ENCODE measurements at regions not wholly inside any gene's neighbourhood (a gene's known extent, or its start where the extent isn't known, plus 50 kb on each side); places are given as distances from the start of the nearest gene placed in this dataset.
A peak's percentile ranks its signal among the peaks of the same experiment; 100 is the strongest.

GRCh38 chr21:15441992-15442391, 287.8 kb upstream of the USP25 start:
- H4K5ac ChIP-seq (ENCODE audit: insufficient read length, low read depth, low read length) = no peak overlapping the region
- peaks cover 11% of the 10 kb centered on the region; the same call in 1 of the 2 replicates for H3K4me1 ChIP-seq (ENCODE audit: insufficient read depth, low read length)
- Mint-ChIP-seq H3K4me1 (peaks cover 60 to 65% of the 10 kb centered on the region in 2 experiments), H3K27ac (peak overlapping the region in 1 of 3 experiments; percentile 40; a peak in 2 of 7 replicates), H3K36me3 (ENCODE audit: insufficient read depth in 1 of 3, low read depth in 3 of 3) (peaks cover 3 to 4% (median 3%) of the 10 kb centered on the region in 3 experiments), H3K4me3 (no peak overlapping the region), H3K9me3 (peaks cover 3 to 4% of the 10 kb centered on the region in 2 experiments), H3K27me3 (ENCODE audit: low read depth) (no peaks in the 10 kb centered on the region)
- H3K27ac ChIP-seq (ENCODE audit: insufficient read length, low read depth, low read length) = no peak overlapping the region
- no peak overlapping the region for H2BK12ac ChIP-seq (ENCODE audit: insufficient read length, low read depth, low read length)
- no peak overlapping the region for H3K18ac ChIP-seq (ENCODE audit: insufficient read length, low read depth, low read length)
- H3K23ac ChIP-seq (ENCODE audit: insufficient read length, low read depth, low read length) = no peak overlapping the region
- H4K20me1 ChIP-seq (ENCODE audit: control insufficient read depth, insufficient read depth, insufficient read length) = no peaks in the 10 kb centered on the region
- H3K23me2 ChIP-seq (ENCODE audit: insufficient read length, low read depth, low read length, poor library complexity, severe bottlenecking) = no peaks in the 10 kb centered on the region
- no peaks in the 10 kb centered on the region for H3K79me1 ChIP-seq (ENCODE audit: insufficient read depth, low read depth, low read length, poor library complexity, severe bottlenecking)
- no peak overlapping the region for H2AK5ac ChIP-seq (ENCODE audit: insufficient read length, low read length)
- H2BK20ac ChIP-seq (ENCODE audit: low read depth, low read length, poor library complexity, severe bottlenecking) = no peak overlapping the region
- H3K27me3 ChIP-seq (ENCODE audit: insufficient read depth, low read length) = no peaks in the 10 kb centered on the region
- H2BK120ac ChIP-seq (ENCODE audit: low read depth, low read length, poor library complexity, severe bottlenecking) = no peak overlapping the region
- H3K9me3 ChIP-seq (ENCODE audit: control insufficient read depth, low read depth, low read length) = no peaks in the 10 kb centered on the region
- no peak overlapping the region for H3K4ac ChIP-seq (ENCODE audit: low read depth, low read length)
- H3K4me2 ChIP-seq (ENCODE audit: insufficient read depth, insufficient read length, low read length) = no peak overlapping the region
- no peak overlapping the region for H3K9ac ChIP-seq (ENCODE audit: extremely low read depth, insufficient read length, low read length)
- H3K79me2 ChIP-seq (ENCODE audit: insufficient read depth, low read length) = no peaks in the 10 kb centered on the region
- no peak overlapping the region for H4K8ac ChIP-seq (replicated peaks; ENCODE audit: insufficient read length, low read depth, low read length)
- no peak overlapping the region for H2BK15ac ChIP-seq (ENCODE audit: low read depth, low read length)
- no peak overlapping the region for H2AFZ ChIP-seq (ENCODE audit: low read length)
- no peak for TF ChIP-seq CTCF (conservative IDR thresholded peaks at IDR 0.05)
- H2BK5ac ChIP-seq (ENCODE audit: insufficient read length, low read length) = no peak overlapping the region
- no peak overlapping the region for H3T11ph ChIP-seq (ENCODE audit: low read length)
- no peak overlapping the region for H4K91ac ChIP-seq (ENCODE audit: insufficient read length, low read depth, low read length)
- no peak for DNase-seq
- H3K14ac ChIP-seq (ENCODE audit: insufficient read depth, low read length) = no peak overlapping the region
- no peak overlapping the region for H3K56ac ChIP-seq (ENCODE audit: insufficient read length, low read depth, low read length)
